ENCODE measurements at regions not wholly inside any gene's neighbourhood (a gene's known extent, or its start where the extent isn't known, plus 50 kb on each side); places are given as distances from the start of the nearest gene placed in this dataset.

- H3K36me3 ChIP-seq (ENCODE audit: low read depth) = no peaks in the 10 kb centered on the region
- DNase-seq (ENCODE audit: low spot score) (no peak), ATAC-seq (ENCODE audit: low read depth) (no peak)
- H3K9me3 ChIP-seq (ENCODE audit: severe bottlenecking) = no peaks in the 10 kb centered on the region
- H3K4me1 ChIP-seq (ENCODE audit: insufficient read depth, poor library complexity, severe bottlenecking) = no peaks in the 10 kb centered on the region
- H3K27ac ChIP-seq (ENCODE audit: poor library complexity, severe bottlenecking) = no peak overlapping the region
- TF ChIP-seq, protein P1, sequence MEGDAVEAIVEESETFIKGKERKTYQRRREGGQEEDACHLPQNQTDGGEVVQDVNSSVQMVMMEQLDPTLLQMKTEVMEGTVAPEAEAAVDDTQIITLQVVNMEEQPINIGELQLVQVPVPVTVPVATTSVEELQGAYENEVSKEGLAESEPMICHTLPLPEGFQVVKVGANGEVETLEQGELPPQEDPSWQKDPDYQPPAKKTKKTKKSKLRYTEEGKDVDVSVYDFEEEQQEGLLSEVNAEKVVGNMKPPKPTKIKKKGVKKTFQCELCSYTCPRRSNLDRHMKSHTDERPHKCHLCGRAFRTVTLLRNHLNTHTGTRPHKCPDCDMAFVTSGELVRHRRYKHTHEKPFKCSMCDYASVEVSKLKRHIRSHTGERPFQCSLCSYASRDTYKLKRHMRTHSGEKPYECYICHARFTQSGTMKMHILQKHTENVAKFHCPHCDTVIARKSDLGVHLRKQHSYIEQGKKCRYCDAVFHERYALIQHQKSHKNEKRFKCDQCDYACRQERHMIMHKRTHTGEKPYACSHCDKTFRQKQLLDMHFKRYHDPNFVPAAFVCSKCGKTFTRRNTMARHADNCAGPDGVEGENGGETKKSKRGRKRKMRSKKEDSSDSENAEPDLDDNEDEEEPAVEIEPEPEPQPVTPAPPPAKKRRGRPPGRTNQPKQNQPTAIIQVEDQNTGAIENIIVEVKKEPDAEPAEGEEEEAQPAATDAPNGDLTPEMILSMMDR (IDR thresholded peaks at IDR 0.05; ENCODE audit: poor library complexity, severe bottlenecking) = no peak
- H3K27me3 ChIP-seq (ENCODE audit: insufficient read depth, poor library complexity, severe bottlenecking) = peaks cover 35% of the 10 kb centered on the region
- H3K4me3 ChIP-seq (ENCODE audit: severe bottlenecking) = no peak overlapping the region
These were observed 925.9 kb upstream of the EEF2KMT start for GRCh38 chr16:6023449-6023848.

DNA sequence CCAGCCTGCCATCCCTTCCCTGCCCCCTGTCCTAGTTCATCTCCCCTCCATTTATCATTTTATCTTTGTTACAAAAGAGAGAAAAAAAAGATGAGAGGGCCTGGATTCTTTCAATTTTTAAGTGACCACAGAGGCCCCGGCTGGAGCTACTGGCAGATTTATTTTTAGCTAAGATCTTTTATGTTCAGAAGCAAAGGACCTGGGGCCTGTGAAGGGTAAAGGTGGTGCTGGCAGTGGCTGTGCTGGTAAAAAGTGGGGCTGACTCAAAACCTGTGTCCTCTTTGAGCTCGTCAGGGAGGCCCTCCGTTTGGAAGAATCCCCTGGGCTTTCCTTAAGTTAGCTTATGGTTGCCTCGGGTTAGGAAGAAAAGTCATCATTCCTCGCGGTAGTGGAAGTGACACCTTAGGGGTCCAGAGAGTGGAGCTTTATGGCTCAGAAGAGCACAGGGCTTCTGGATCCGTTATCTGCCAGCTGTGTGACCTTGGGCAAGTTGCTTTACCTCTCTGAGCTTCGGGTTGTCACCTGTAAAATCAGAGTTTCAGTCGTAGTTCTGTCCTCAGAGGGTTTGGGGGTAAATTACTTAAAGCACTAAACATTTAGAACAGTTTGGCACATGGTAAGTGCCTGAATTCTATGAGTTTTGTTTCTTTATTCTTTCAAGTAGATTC is 923.8 kb upstream of the EEF2KMT start:
- ATAC-seq (ENCODE audit: low read depth) (no peak), DNase-seq (ENCODE audit: low spot score) (no peak)
- Histone ChIP-seq H3K27ac (ENCODE audit: poor library complexity, severe bottlenecking) (no peak overlapping the region), H3K9me3 (ENCODE audit: severe bottlenecking) (no peaks in the 10 kb centered on the region), H3K4me3 (ENCODE audit: severe bottlenecking) (no peak overlapping the region), H3K4me1 (ENCODE audit: insufficient read depth, poor library complexity, severe bottlenecking) (no peaks in the 10 kb centered on the region), H3K27me3 (ENCODE audit: insufficient read depth, poor library complexity, severe bottlenecking) (peaks cover 50% of the 10 kb centered on the region), H3K36me3 (ENCODE audit: low read depth) (no peaks in the 10 kb centered on the region)
- TF ChIP-seq, protein P1 (IDR thresholded peaks at IDR 0.05; ENCODE audit: poor library complexity, severe bottlenecking) = no peak

DNA sequence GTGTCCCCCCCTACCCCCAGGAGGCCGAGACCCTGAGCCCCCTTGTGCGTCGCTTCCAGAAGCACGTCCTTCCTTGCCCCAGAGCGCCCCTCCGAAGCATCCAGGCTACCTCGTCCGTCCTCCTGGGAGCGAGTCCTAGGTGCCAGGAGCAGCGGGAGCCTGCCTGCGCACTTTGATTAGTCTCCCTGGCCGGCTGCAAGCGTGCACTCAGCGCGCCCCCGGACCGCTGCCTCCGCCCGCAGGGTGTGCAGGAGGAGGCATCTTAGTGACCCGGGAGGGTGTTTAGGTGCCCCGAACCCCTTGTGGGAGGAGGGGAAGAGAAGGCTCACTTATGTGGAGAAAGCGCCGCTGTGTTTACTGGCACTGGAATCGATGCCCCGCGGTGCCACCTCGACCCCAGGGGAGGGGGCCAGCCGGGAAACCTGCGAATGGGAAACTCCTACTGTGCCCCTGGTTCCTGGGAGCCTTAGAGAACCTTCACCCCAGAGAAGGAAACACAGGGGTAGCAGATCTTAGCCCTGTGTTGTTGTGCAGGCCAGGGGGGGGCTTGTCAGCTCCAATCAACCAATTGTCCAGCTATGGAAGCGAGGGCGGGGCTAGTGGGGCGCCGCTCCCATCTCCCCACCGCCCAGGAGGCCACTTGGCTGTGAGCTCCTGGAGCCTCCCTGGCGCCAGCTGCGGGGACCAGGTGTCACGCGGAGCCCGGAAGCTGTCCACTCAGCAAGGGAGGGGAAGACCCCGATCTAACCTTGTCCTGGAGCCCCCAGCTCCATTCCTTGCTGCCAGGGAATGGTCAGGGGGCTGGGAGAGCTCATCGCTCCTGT is 922.8 kb upstream of the EEF2KMT start:
- Histone ChIP-seq H3K9me3 (ENCODE audit: severe bottlenecking) (no peaks in the 10 kb centered on the region), H3K27ac (ENCODE audit: poor library complexity, severe bottlenecking) (no peak overlapping the region), H3K4me1 (ENCODE audit: insufficient read depth, poor library complexity, severe bottlenecking) (no peaks in the 10 kb centered on the region), H3K4me3 (ENCODE audit: severe bottlenecking) (no peak overlapping the region), H3K27me3 (ENCODE audit: insufficient read depth, poor library complexity, severe bottlenecking) (peaks cover 50% of the 10 kb centered on the region), H3K36me3 (ENCODE audit: low read depth) (no peaks in the 10 kb centered on the region)
- DNase-seq (ENCODE audit: low spot score) (no peak), ATAC-seq (ENCODE audit: low read depth) (no peak)
- TF ChIP-seq, protein P1 (IDR thresholded peaks at IDR 0.05; ENCODE audit: poor library complexity, severe bottlenecking) = no peak

- Histone ChIP-seq H3K9me3 (ENCODE audit: severe bottlenecking) (no peaks in the 10 kb centered on the region), H3K27ac (ENCODE audit: poor library complexity, severe bottlenecking) (no peak overlapping the region), H3K36me3 (ENCODE audit: low read depth) (no peaks in the 10 kb centered on the region), H3K4me3 (ENCODE audit: severe bottlenecking) (no peak overlapping the region), H3K4me1 (ENCODE audit: insufficient read depth, poor library complexity, severe bottlenecking) (no peaks in the 10 kb centered on the region), H3K27me3 (ENCODE audit: insufficient read depth, poor library complexity, severe bottlenecking) (peaks cover 50% of the 10 kb centered on the region)
- DNase-seq (ENCODE audit: low spot score) = no peak
- TF ChIP-seq, protein P1 (IDR thresholded peaks at IDR 0.05; ENCODE audit: poor library complexity, severe bottlenecking) = no peak
- ATAC-seq (ENCODE audit: low read depth) = no peak
These were observed 921.9 kb upstream of the EEF2KMT start for GRCh38 chr16:6019490-6019991.
